DLD1 (cell line): ENCODE measurements at regions not wholly inside any gene's neighbourhood (a gene's known extent, or its start where the extent isn't known, plus 50 kb on each side); places are given as distances from the start of the nearest gene placed in this dataset.

Experiments
- in situ Hi-C: cut with HindIII; loops from 2 replicates; pipeline ENCODE4 v1.10.0; 2017; ENCODE audit warnings: low sequenced_read_pairs

DNA sequence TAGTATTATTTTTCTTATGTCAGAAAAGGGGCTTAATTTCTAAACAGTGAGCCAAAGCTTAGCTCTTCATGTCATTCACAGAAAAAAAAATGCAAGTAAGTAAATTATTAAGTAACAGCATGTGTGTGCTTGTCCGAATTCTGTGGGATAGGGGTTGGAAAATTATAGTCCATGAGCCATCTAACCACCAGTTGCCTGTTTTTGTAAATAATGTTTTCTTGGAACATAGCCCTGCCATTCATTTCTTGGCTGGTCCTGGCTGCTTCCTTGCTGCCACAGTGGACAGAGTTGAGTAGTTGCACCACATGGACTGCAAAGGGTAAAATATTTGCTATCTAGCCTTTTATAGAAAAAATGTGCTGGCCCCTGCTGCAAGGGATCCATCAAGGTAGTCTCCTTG lies 513.7 kb upstream of the WWC1 start:
- in situ Hi-C loops, result no loop called here

DNA sequence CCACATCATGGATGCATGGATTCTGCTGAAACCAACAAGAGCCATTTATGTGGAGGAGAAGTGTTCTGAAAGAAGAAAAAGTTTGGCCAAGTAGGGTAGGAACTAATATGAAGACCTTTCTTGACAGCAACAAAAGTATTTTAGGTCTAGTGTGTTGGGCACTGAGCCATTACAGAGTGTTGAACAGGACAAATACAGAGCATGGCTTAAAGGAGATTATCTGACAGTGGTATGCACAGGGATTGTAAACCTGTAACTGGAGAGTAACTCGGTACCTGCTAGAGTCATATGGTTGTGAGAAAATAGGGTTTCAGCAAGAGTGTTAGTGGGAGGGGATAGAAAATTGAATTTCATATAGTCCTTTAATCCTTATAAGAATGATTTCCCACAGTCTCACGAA lies 513.2 kb upstream of the WWC1 start:
- in situ Hi-C loops, result no loop called here

DNA sequence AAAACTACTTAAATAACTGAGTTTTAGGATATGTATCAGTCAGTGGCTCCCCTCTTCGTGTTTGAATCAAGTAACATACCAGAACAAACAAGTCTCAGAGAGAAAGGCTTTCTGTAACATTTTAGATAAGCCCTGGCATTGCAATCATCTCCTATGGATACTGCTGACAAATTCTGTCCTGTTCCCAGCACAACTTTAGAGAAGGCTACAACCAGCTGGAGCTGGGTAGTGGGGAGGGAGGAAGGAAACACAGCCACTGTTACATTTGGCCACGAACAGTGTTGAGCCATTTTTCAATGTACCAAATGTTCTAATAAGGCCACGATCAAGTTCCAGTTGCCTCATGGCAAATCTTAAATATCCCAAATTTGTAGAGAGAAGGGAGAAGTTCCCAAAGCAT lies 511.8 kb upstream of the WWC1 start:
- in situ Hi-C loops, result no loop called here

DNA sequence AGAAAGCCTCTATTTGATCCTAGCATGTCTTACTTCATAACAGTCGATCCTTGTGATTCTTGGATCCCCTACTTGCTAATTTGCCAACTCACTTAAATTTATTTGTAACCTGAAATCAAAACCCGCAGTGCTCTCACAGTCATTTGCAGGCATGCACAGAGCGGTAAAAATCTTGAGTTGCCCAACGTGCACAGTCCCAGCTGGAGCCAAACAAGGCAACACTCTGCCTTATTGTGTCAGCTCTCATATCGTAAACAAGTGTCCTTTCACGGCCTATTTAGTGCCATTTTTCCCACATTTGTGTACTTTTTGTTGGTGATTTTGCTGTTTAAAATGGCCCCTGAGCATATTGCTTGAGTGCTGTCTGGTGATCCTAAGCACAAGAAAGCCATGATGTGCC lies 511.3 kb upstream of the WWC1 start:
- in situ Hi-C loops, result no loop called here

DNA sequence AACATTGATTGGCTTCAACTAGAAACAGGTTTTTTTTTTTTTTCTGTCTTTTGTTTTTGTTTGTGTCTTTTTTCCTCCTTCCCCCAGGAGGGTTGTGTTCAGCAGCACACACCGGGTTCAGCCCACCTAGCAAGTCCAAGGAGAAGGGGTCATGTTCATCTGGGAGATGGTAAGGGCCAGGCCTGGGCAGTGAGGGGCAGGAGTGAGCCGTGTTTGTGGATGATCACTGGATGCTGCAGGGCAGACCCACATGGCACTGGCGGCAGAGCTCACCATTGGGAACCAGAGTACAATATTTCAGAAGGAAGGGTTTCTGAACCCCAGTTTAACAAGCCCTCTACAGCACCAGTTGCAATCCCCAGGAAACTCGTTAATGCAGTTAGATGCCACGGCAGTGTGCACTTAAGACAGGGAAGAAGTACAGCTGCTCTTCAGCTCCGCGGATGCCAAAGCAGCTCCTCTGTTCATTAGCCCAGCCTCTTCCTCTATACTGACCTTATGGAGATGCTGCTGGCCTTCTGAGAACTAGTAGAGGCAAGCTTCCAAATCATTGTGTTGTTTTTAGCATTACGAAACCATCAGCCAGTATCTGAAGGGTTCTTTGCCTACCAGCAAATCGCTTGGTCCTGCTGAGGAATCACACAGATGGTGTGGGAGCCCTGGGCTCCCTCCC lies 508.2 kb upstream of the WWC1 start:
- in situ Hi-C loops, result no loop called here

DNA sequence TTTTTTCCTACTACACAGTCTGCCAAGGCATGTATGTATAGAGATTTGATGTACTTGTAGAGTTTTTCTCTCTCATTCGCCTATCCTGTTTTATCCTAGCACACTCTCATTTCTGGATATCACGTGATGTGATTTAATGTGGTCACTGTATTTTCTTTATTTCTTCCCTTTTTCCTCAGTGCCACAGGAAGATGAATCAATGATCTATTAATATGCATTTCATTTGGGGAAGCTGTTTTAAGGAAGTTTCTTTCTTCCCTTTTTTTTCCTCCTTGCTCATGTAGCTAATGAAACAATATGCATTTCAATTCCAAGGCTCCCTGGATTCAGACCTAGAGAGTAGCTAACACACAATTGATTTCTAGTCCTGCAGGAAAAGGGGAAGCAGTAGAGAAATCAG lies 506.3 kb upstream of the WWC1 start:
- in situ Hi-C loops, result no loop called here

DNA sequence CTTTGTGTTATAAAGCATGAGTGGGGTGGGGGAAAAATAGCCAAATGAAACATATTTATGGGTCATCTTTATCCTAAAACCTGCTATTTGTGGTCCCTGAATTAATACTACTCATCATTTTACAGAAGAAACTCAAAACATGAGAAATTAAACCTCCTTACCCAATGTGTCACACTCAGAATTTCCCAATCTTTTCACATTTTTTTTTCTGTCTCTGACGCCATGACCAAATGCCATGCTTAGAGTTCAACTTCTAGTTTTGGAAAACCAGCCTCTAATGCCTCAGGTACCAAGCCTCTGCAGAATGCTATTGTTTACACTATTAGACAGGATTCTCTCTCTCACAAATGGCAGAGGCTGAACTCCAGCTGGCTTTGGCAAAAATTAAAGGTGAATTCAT lies 505.5 kb upstream of the WWC1 start:
- in situ Hi-C loops, result no loop called here

DNA sequence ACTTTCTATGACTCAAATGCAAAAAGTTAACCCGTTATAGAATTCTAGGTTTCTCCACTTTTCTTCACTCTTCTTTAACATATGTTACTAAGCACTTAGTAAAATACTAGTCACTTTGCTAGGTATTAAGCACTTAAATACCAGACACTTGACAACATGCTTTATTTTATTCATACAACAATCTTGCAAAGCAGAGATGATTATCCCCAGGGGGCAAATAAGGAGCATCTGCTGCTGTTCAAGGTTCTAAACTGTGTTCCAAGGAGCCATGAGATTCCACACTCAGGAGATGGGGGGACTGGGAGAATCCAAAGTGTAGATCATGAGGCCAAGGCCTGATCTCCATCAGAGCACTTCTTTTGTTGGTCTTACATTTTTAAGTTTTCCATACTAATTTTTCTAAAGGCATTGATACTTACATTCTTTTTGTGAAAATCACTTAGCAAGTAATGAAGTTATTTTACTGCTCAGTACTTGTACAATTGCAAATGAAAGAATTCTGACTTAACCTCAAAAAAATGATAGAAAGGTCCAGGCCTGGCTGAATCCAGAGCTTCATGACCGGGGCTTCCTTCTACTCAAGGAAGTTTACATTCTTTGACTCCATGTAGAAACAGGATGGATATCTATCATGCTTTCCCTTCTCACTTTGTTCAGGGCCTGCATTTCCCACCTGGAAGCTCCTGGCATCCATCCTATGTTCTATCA lies 504.4 kb upstream of the WWC1 start:
- in situ Hi-C loops, result no loop called here

DNA sequence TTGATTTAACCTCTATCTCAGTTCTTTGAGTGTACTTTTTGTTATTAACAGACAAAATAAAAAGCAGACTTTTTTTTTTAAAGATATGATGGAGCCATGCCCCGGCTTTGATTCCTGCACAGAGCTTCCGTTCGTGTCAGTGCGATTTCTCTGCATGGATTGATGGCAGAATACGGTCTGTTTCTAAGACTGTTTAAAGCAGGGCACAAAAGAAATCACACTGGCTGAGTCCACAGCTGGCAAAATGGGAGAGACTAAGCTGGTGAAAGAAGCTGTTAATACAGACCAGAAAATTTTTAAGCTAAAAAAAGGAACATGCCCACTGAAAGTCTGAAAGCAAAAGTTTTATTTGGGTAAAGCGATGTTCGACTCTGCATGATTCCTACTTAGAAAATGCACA lies 501.4 kb upstream of the WWC1 start:
- in situ Hi-C loops, result no loop called here

DNA sequence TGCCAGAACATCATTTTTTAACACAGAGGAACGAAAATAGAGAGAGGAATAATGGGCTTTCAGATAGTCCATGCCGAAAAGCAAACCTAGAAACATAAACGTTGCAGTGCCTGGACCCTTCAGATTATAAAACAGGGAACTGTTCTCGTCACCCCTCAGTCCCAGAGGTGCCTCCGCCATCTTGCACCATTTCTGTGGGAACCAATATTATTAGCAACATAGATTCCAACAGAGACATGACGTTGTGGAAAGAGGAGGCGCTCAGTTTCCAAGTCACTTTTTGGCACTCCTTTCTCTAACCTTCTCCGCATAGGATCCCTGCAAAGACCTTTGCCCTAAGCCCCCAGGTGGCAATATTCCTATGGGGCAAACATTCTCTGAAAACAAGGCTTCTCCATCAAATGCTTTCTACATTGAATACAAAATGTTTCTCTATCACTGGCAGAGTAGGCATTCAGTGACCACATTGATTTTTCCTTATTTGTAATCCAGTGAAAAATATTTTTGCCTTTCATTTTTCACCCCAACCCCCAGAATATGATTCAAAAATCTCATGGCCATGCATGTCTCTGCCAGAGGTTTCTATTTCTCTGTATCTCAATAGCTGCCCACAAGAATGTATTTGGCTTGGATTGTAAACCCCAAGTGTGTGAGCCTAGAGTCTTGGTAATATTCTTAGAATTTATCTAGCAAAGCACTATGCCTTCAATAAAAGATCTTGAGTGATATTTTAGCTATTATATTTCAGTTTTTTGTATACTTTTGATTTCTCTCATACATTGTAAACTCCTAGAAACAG lies 500.8 kb upstream of the WWC1 start:
- in situ Hi-C loops, result no loop called here

DNA sequence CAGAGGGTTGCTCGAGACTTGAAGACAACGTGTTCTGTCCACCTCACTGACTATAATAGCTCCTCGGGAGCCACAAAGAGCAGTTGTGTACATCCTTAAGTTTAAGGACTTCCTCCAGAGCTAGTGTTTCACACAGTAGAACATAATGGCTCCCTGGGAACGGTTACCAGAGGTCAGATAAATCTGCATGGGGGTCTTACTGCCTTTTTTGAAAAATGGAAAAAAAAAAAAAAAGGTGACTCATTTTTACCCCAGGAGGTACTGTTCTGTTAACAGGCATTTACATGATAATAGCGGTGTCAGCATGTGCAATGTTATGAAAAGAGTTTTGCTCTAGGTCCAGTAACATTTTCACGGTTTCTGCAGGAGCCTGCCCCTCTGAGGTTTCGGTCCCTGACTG lies 498.9 kb upstream of the WWC1 start:
- in situ Hi-C loops, result no loop called here

DNA sequence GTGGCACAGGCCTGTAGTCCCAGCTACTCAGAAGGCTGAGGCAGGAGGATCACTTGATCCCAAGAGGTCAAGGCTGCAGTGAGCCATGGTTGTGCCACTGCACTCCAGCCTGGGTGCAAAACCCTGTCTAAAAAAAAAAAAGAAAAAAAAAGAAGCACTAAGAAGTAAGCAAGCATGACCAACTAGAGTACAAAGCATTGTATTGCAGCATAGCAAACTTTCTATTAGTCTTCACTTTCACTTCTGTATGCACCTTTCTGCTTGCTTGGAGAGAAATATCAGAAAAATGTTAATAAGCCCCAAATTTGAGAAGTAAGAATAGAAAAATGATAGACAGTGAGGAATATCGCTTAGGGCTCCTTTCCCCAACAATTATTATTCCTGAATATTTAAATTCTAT lies 497.7 kb upstream of the WWC1 start:
- in situ Hi-C loops, result no loop called here

DNA sequence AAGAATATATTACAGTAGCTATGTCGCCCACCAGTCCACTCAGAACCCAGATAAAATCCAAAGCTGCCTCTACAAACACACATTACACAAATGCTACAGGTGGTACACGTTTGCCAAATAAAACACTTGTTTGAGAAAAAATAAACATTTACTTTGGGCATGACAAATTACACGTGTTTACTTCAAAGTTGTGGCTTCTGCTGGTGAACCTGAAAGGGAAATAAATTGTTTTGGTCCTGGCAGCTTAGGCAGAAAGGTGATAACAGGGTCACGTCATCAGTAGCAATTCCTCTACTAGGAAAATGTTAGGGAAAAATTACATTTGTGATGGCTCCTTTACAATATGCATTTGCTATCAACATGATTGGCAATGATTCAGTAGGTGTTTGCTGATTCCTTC lies 497.3 kb upstream of the WWC1 start:
- in situ Hi-C loops, result no loop called here

DNA sequence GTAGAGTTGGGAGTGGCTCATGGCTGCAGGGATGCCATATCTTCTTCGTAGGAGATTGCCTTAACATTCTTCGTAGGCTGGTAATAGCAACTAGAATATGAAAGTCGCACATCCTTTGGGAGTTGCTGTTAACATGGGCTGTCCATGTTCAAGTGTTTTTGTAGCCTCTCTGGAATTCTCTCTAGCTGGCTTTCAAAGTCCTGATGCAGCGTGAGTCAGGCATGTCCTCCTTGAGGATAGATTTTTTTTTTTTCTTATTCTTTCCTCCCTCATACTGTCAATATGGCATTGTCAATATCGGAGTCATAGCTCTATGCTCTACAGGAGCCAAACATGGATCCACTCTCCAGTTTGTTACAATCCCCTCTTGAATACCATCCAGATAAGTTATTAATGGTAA lies 494.8 kb upstream of the WWC1 start:
- in situ Hi-C loops, result no loop called here

DNA sequence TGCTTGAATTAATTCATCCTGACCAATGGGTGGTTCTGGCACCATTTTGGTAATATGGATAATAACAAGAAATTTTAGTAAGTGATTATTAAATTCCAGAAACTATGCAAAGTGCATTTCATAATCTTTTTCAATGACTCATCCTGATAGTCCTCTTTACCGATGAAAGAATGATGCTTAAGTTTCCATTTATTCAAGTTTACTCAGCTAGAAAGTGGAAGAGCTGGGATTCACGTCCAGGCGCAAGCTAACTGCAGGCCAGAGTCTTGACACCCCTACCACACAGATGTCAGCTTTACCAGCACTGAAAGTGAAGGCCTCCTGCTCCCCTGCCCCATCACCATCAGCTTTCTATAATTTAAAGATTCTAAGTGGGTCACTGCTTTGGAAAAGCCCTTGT lies 493.5 kb upstream of the WWC1 start:
- in situ Hi-C loops, result no loop called here

DNA sequence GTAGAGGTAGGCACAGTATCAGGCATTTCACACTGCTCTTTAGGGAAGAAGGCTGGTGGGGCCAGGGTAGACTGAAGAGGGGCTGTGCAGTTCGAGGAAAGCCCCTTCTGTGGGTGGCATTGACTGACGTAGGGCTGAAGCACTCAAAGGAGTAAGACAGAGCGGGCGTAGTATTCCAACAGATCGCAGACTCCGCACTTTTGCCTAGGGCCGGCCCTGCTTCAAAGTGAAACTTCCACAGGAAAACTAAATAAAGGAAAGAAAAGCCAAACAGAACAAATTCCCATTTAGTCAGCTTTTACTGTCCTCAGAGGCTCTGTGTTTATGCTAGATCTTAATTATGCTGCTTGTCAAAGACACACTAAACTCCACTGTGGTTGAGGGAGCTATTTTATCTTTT lies 493.0 kb upstream of the WWC1 start:
- in situ Hi-C loops, result no loop called here

DNA sequence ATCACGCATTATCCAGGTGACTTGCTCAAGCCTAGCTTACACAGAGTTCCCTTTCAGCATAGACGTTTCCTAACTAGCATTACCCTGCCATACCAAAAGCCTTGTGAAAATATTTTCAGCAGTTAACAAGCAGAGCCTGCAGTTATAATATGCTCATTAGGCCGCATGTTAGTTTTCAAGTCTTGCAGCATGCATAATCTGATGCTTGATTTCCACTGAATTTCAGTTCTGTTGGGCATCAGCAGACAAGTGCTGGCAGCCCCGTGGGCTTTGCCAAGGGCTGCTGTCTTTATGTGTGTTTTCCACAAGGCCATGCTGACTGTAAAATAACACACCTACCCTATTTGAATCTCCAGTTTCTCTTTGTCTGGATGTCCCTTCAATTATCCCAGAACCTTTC lies 491.0 kb upstream of the WWC1 start:
- in situ Hi-C loops, result no loop called here

DNA sequence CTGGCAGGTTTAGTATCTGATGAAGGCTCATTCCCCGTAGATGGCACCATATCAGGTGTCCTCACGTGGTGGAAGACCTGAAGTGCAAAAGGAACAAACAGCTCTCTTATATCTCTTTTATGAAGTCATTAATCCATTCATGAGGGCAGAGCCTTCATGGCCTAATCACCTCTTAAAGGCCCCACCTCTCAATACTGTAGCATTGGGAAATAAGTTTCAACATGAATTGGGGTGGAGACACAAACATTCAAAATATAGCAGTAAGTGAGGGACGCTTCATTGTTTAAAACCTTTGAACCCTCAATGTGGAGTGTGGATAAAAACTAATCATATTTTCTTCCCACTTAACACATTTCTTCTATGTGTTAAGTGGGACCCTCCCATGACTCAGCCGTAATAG lies 489.4 kb upstream of the WWC1 start:
- in situ Hi-C loops, result no loop called here

DNA sequence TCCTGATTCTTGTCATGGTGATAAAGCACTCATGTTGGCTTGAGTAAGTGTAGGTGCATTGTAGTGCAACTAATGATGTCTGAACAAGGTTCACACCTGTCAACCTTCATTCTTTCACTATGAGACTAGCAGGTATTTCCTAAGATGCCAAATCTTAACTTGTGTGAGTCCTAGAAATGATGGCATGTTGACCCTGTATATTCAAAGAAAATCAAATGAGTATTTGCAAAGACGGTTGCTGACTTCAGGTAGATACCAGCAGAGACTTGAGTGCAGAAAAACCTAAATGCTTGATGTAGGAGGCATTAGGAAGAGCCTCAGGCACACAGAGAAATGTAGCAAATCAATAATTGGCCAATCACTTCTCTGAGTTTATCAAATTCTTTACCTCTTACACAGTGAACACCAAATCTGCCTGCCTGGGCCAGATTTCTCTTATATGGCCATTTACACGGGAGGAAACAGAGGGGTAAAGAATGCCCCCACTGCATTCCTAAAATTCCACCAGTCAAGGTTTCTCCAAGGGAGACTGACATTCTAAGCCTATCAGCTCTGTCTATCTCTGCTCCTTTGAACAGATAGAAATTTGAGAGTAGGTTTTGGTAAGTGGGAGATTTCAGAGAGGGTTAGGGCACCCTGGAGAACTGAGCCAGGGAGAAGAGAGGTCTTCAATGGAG lies 488.6 kb upstream of the WWC1 start:
- in situ Hi-C loops, result no loop called here

DNA sequence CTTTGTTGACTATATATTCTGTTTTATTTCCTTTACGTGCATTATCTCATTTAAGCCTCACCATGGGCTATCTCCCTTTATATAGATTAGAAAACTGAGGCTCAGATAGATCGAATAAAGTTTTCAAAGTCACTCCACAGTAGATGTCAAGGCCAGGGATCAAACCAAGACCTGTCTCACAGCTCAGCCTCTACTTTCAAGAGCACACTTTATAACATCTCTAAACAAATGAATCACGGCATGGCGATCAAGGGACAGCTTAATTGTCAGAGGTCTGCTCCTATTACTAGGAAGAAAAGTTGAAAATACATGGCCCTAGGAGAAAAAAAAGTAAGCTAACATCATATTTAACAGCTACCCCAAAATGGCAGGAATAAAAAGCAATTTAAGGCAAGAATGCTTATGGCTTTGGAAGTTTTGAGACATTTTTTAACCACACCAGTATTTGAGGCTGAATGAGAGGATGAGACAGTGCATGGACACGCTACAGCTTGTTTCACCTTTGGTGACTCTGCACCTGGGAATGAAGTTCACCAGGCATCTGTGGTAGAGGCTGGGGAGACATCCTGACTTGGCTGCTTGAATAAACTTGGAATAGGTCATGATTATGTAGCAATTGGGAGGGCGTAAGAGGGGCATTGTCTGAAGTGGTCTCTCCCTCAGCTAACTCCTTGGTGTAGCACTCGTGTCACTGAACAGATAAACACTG lies 486.8 kb upstream of the WWC1 start:
- in situ Hi-C loops, result no loop called here

DNA sequence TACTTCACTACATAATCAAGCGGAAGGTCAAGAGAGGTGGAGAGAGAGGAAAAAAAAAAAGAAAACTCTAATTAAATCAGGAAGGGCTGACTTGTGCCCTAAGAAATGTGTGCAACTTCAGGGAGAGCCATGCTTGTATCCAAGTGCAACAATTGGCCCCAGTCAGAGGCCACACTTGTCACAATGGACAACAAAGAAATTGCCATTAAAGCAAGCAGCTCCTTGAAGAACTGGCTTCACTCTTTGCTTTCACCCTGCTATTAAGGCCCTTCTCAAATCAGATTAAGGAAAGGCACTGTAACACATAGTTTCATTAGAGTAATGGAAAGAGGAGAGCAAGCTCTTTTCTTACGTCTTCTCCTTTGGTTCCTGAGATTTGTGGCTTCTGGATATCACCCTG lies 480.9 kb upstream of the WWC1 start:
- in situ Hi-C loops, result no loop called here
